Middle frontal gyrus (tissue), 1 donor: ENCODE measurements at regions not wholly inside any gene's neighbourhood (a gene's known extent, or its start where the extent isn't known, plus 50 kb on each side); places are given as distances from the start of the nearest gene placed in this dataset.

ENCODE experiments used
- DNase-seq: peaks from one replicate; pipeline ENCODE4 v3.0.0-alpha.2; 2015; ENCODE audit warnings: low spot score; ENCODE audit errors: extremely low spot score

GRCh38 chr17:55584861-55585260, 73.6 kb upstream of the SMIM36 start:
- no peak for DNase-seq

- DNase-seq: no peak
These were observed 72.9 kb upstream of the SMIM36 start for GRCh38 chr17:55584055-55584685.

- no peak for DNase-seq
These were observed 71.6 kb upstream of the SMIM36 start for GRCh38 chr17:55582897-55583296.

GRCh38 chr17:55580596-55581133, 69.4 kb upstream of the SMIM36 start:
- DNase-seq: no peak

- no peak for DNase-seq
These were observed 66.4 kb upstream of the SMIM36 start for GRCh38 chr17:55577687-55578086.

- DNase-seq: no peak
These were observed 65.8 kb upstream of the SMIM36 start for GRCh38 chr17:55576996-55577586.

GRCh38 chr17:55576237-55576995, 65.2 kb upstream of the SMIM36 start:
- DNase-seq: no peak

- no peak for DNase-seq
These were observed 63.9 kb upstream of the SMIM36 start for GRCh38 chr17:55575058-55575636.

GRCh38 chr17:55572599-55572998, 61.3 kb upstream of the SMIM36 start:
- no peak for DNase-seq

- DNase-seq: no peak
These were observed 60.9 kb upstream of the SMIM36 start for GRCh38 chr17:55572139-55572538.

- DNase-seq: no peak
These were observed 59.8 kb upstream of the SMIM36 start for GRCh38 chr17:55571095-55571494.

- no peak for DNase-seq
These were observed 59.1 kb upstream of the SMIM36 start for GRCh38 chr17:55570391-55570790.

- DNase-seq: no peak
These were observed 56.3 kb upstream of the SMIM36 start for GRCh38 chr17:55567240-55568214.

GRCh38 chr17:55564081-55564480, 52.8 kb upstream of the SMIM36 start:
- no peak for DNase-seq

- no peak for DNase-seq
These were observed 52.1 kb upstream of the SMIM36 start for GRCh38 chr17:55563363-55563762.

- DNase-seq: no peak
These were observed 50.8 kb upstream of the SMIM36 start for GRCh38 chr17:55561973-55562495.

GRCh38 chr17:55561316-55561972, 50.2 kb upstream of the SMIM36 start:
- DNase-seq: no peak
